Uterus (tissue), 3 donors: ENCODE measurements at regions not wholly inside any gene's neighbourhood (a gene's known extent, or its start where the extent isn't known, plus 50 kb on each side); places are given as distances from the start of the nearest gene placed in this dataset.

Experiments used
- DNase-seq, 2 donors: peaks; one replicate each; pipeline ENCODE4 v3.0.0-alpha.2; 2019 to 2020
- H3K27ac ChIP-seq, 2 donors: fragments of 200-600 bp; sonication (generic); 1 replicate in 1 of 2; 2 replicates in 1 of 2; pipeline ENCODE4 v1.5.1; 2016 to 2018
- H3K27me3 ChIP-seq, 2 donors: fragments of 200-600 bp; sonication (generic); one replicate each; pipeline ENCODE4 v1.5.1; 2018 to 2019; ENCODE audit warnings: control low read depth in 1 of 2
- H3K36me3 ChIP-seq, 2 donors: fragments of 200-600 bp; sonication (generic); one replicate each; pipeline ENCODE4 v1.5.1; 2019; ENCODE audit warnings: control low read depth in 1 of 2
- H3K4me1 ChIP-seq, 2 donors: fragments of 200-600 bp; sonication (generic); one replicate each; pipeline ENCODE4 v1.5.1; 2018 to 2019; ENCODE audit warnings: control low read depth in 1 of 2
- H3K4me3 ChIP-seq, 2 donors: fragments of 200-600 bp; sonication (generic); 1 replicate in 1 of 2; 2 replicates in 1 of 2; pipeline ENCODE4 v1.5.1; 2018 to 2019; ENCODE audit warnings: mild to moderate bottlenecking in 1 of 2
- H3K9me3 ChIP-seq, 2 donors: fragments of 200-600 bp; sonication (generic); one replicate each; pipeline ENCODE4 v1.5.1; 2019; ENCODE audit warnings: control low read depth in 1 of 2
- CTCF ChIP-seq, 4 experiments: fragments of 200-600 bp in 2 of 4; fragments of 450-650 bp in 2 of 4; sonication (generic) in 2 of 4; IDR thresholded peaks; one replicate each; pipeline ENCODE4 v1.5.1; 2016 to 2019; ENCODE audit warnings: antibody characterized with exemption in 4 of 4, mild to moderate bottlenecking in 2 of 4, moderate library complexity in 1 of 4
- POLR2A ChIP-seq, 2 donors: fragments of 450-650 bp; IDR thresholded peaks; one replicate each; pipeline ENCODE4 v1.6.1; 2016; ENCODE audit warnings: antibody characterized with exemption in 2 of 2, mild to moderate bottlenecking in 1 of 2, moderate library complexity in 1 of 2
- intact Hi-C: fragments of 100-400 bp; cut with DNase I; formaldehyde crosslinking; loops from one replicate; pipeline ENCODE4 v1.15.1; 2023; ENCODE audit warnings: low total_unique reads
- donor health status: DM: yes; HTN: yes; CAD: no.

GRCh38 chr6:1031720-1032119 lies 280.2 kb upstream of the FOXQ1 start:
- H3K36me3 ChIP-seq = no peaks in the 10 kb centered on the region
- TF ChIP-seq POLR2A (IDR thresholded peaks at IDR 0.05) (no peak), CTCF (IDR thresholded peaks at IDR 0.05) (no peak)
- H3K4me1 ChIP-seq = no peaks in the 10 kb centered on the region
- no peak overlapping the region for H3K27ac ChIP-seq
- intact Hi-C loops = no loop called here
- DNase-seq = no peak
- no peaks in the 10 kb centered on the region for H3K9me3 ChIP-seq
- no peak overlapping the region for H3K4me3 ChIP-seq
- H3K27me3 ChIP-seq = no peaks in the 10 kb centered on the region

GRCh38 chr6:1029141-1029540 lies 282.8 kb upstream of the FOXQ1 start:
- intact Hi-C loops = no loop called here
- Histone ChIP-seq H3K4me3 (no peak overlapping the region), H3K27me3 (no peaks in the 10 kb centered on the region), H3K4me1 (no peaks in the 10 kb centered on the region), H3K27ac (no peak overlapping the region), H3K9me3 (no peaks in the 10 kb centered on the region), H3K36me3 (no peaks in the 10 kb centered on the region)
- DNase-seq = no peak
- TF ChIP-seq CTCF (IDR thresholded peaks at IDR 0.05) = no peak
- TF ChIP-seq POLR2A (IDR thresholded peaks at IDR 0.05) = no peak

GRCh38 chr6:1028723-1029122 lies 283.2 kb upstream of the FOXQ1 start:
- TF ChIP-seq POLR2A (IDR thresholded peaks at IDR 0.05) = no peak
- no peak for TF ChIP-seq CTCF (IDR thresholded peaks at IDR 0.05)
- no peak for DNase-seq

DNA sequence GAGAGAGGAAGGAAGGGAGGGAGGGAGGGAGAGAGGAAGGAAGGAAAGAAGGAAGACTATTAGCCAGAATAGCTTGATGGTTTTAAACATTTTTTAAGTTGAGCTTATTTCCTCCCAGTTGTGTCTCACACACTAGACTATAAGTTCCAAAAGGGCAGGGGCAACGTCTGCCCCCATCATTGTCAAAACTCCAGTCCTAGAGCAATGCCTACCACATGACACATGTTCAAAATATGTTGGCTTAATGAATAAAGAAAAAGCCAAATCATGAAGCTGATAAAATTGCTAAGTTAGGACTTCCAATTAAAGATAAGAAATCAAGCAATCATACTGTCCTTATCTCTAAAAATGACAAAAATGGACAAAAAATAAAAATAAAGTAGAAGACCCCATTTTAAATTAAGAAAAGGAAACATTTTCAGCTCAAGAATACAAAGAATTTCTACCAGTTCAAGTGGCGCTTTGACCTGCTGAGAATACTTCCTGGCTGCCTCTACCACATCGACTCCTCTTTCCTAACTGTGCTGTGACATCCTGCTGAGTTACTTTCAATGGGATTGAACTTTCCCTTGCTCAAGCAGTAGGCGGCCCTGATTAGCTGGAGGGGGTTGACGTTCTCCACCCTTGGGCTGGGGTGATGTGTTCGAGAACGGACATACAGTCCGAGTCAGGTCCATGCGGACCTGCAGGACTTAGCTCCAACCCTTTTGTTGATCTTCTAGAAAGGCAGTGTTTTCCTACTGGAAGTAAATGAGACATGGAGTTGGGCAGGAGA lies 283.9 kb upstream of the FOXQ1 start:
- intact Hi-C loops = no loop called here
- DNase-seq = no peak
- no peaks in the 10 kb centered on the region for H3K9me3 ChIP-seq

More at GRCh38 chr6:1028723-1029122, 283.2 kb upstream of the FOXQ1 start:
- Histone ChIP-seq H3K4me3 (no peak overlapping the region), H3K9me3 (no peaks in the 10 kb centered on the region), H3K4me1 (no peaks in the 10 kb centered on the region), H3K27me3 (no peaks in the 10 kb centered on the region), H3K27ac (no peak overlapping the region), H3K36me3 (no peaks in the 10 kb centered on the region)
- intact Hi-C loops = no loop called here

More for the DNA sequence above, 283.9 kb upstream of the FOXQ1 start:
- Histone ChIP-seq H3K4me1 (no peaks in the 10 kb centered on the region), H3K36me3 (no peaks in the 10 kb centered on the region), H3K4me3 (no peak overlapping the region), H3K27me3 (no peaks in the 10 kb centered on the region), H3K27ac (no peak overlapping the region)
- no peak for TF ChIP-seq CTCF (IDR thresholded peaks at IDR 0.05)
- no peak for TF ChIP-seq POLR2A (IDR thresholded peaks at IDR 0.05)
